ENCODE measurements at regions not wholly inside any gene's neighbourhood (a gene's known extent, or its start where the extent isn't known, plus 50 kb on each side); places are given as distances from the start of the nearest gene placed in this dataset.
"Not testable (repeated sequence)": the region's sequence is repeated elsewhere in the genome, so short reads cannot be mapped to it uniquely, and the experiment has no call there.

DNA sequence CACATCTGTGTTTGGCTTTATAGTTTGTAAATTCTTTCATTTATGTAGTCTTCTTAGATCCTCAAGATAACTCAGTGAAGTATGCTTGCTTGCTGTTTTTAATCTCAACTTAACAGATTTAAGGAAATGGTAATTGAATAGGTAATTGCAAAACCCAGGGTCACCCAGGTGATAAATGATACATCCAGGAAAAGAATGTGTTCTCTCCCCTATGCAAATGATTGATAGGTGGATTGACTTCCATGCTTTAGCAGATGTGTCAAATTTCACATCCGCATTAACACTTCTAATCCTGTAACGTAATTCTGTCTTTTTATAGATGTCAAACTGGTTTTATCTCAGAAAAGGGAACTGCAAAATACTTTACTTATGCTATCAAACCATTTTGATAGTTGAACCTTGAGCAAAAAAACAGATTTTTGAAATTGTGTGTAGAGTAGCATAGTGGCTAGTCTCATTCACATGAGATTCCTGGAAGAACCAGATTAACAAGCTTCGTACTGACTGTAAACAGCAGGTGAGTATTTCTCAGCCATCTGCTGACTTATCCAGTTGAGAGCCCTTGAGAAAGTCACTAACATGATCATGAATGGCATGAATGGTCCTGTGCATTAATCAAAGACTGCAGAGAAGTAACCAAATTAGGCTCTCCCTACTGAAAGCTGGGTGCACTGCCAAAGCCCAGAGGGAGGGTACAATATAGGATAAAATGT, 86.7 kb upstream of the PAM start:
- Histone ChIP-seq H3K4me3 (ENCODE audit: low read length) (no peak overlapping the region), H3K4me1 (ENCODE audit: control insufficient read depth, insufficient read depth, low read length) (peaks cover 17% of the 10 kb centered on the region), H3K9me3 (ENCODE audit: control insufficient read depth, low read length) (no peaks in the 10 kb centered on the region), H3K36me3 (ENCODE audit: control insufficient read depth, insufficient read depth, low read length, severe bottlenecking) (no peaks in the 10 kb centered on the region), H3K27me3 (replicated peaks; ENCODE audit: control insufficient read depth, insufficient read depth, low read length) (no peaks in the 10 kb centered on the region), H3K9ac (ENCODE audit: low read length) (no peak overlapping the region)
- no peak for DNase-seq (ENCODE audit: low read depth)

DNA sequence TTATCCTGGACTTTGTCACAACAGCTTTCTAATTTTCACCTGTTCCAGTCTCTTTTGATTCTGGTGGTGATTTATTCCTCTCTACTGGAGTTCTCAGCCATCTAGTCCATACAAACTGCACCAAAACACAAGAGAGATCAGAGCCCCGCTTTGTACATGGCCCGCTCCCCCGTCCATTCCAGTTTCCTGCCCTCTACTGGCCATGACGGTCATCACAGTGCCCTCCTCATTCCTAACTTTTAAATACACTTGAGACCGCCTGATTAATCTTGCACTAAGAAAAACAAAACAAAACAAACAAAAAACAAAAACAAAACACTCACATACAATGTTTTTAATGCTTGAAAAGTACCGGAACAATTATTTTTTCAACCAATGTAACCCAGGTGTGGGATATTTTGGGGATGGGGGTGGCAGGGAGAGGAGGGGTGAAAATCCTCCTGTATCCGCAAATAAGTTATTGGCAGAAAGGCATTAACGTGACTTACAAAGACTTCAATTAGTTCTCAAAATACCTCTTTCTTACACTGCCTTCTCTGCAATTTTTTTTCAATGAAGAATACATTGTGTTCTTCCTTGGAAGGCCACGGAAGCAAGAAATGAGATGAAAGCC, 84.8 kb upstream of the PAM start:
- peak; percentile 41 for DNase-seq (ENCODE audit: low read depth)
- Histone ChIP-seq H3K27me3 (replicated peaks; ENCODE audit: control insufficient read depth, insufficient read depth, low read length) (no peaks in the 10 kb centered on the region), H3K9me3 (ENCODE audit: control insufficient read depth, low read length) (no peaks in the 10 kb centered on the region), H3K4me3 (ENCODE audit: low read length) (no peak overlapping the region), H3K36me3 (ENCODE audit: control insufficient read depth, insufficient read depth, low read length, severe bottlenecking) (no peaks in the 10 kb centered on the region), H3K9ac (ENCODE audit: low read length) (no peak overlapping the region), H3K4me1 (ENCODE audit: control insufficient read depth, insufficient read depth, low read length) (peaks cover under 1% of the 10 kb centered on the region)

GRCh38 chr5:102671033-102671734, 83.9 kb upstream of the PAM start:
- not testable (repeated sequence) for H3K4me3 ChIP-seq (ENCODE audit: low read length)

DNA sequence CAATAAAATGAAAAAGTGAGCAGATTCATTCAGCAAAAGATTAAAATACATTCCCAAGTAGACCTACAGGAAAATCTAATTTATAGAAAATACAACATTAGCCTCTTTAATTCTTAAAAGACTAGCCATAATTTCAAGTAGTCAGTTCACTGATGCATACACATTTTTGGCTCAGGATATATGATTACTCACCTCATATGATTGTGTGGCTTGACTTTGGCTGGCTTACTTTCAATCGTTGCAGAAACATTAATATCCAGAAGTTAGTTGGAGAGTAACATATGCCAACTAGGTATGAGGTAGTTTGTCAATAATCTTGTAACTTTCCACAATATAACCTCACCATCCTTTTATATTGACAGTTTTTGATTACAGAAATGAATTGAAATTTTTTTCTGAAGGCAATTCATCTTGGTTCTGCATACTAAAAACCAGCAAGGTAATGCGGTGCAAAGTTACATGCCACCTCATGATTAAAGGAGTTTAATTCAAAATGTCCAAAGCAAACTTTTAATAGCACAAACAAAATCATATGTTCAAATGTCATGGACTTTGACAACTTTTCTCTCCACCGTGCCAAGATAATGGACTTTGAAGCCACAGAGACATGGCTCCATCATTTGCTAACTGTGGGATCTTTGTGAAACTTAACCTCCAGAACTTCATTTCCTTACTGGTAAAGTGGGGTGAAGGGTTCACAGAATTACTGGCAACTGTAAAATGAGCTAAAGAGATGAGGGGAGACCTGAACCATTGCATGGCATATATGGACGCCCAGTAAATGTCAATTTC, 76.6 kb upstream of the PAM start:
- Histone ChIP-seq H3K4me1 (ENCODE audit: control insufficient read depth, insufficient read depth, low read length) (peaks cover 12% of the 10 kb centered on the region), H3K36me3 (ENCODE audit: control insufficient read depth, insufficient read depth, low read length, severe bottlenecking) (no peaks in the 10 kb centered on the region), H3K9me3 (ENCODE audit: control insufficient read depth, low read length) (no peaks in the 10 kb centered on the region), H3K4me3 (ENCODE audit: low read length) (no peak overlapping the region), H3K9ac (ENCODE audit: low read length) (no peak overlapping the region), H3K27me3 (replicated peaks; ENCODE audit: control insufficient read depth, insufficient read depth, low read length) (no peaks in the 10 kb centered on the region)
- peak; percentile 74 for DNase-seq (ENCODE audit: low read depth)

More at GRCh38 chr5:102671033-102671734, 83.9 kb upstream of the PAM start:
- not testable (repeated sequence) for H3K4me1 ChIP-seq (ENCODE audit: control insufficient read depth, insufficient read depth, low read length); H3K9me3 ChIP-seq (ENCODE audit: control insufficient read depth, low read length); H3K27me3 ChIP-seq (replicated peaks; ENCODE audit: control insufficient read depth, insufficient read depth, low read length); H3K36me3 ChIP-seq (ENCODE audit: control insufficient read depth, insufficient read depth, low read length, severe bottlenecking); H3K9ac ChIP-seq (ENCODE audit: low read length); DNase-seq (ENCODE audit: low read depth)

- no peaks in the 10 kb centered on the region for H3K36me3 ChIP-seq (ENCODE audit: control insufficient read depth, insufficient read depth, low read length, severe bottlenecking)
- peak; percentile 91 for DNase-seq (ENCODE audit: low read depth)
- no peaks in the 10 kb centered on the region for H3K9me3 ChIP-seq (ENCODE audit: control insufficient read depth, low read length)
- no peak overlapping the region for H3K9ac ChIP-seq (ENCODE audit: low read length)
- peaks cover 12% of the 10 kb centered on the region for H3K4me1 ChIP-seq (ENCODE audit: control insufficient read depth, insufficient read depth, low read length)
- H3K27me3 ChIP-seq (replicated peaks; ENCODE audit: control insufficient read depth, insufficient read depth, low read length) = no peaks in the 10 kb centered on the region
- H3K4me3 ChIP-seq (ENCODE audit: low read length) = no peak overlapping the region
Observed at GRCh38 chr5:102681403-102681983, 73.6 kb upstream of the PAM start.

DNA sequence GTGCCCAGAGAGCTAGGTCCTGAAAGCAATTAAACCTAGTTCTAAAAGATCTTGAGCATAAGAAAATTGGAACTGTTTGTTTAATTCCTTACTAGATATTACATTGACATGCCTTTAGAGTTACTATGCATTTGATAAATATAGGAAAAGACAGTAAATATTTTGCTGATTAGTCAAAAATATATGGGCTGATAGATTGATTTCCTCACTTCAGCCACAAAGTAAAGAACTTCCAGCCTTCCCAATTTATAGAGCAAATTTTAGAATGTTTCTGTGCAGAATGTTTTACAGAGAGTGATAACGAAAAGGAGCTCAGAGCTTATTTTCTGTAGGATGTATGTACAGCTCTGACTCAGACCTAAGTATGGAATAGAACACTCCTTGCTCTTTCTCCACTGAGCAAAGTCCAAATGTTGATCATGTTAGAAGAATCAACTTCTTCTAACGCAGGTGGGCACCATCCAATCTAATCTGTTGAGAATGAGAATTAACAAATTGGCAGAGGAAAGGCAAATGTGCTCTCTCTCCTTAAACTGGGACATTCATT, 72.9 kb upstream of the PAM start:
- Histone ChIP-seq H3K4me3 (ENCODE audit: low read length) (no peak overlapping the region), H3K36me3 (ENCODE audit: control insufficient read depth, insufficient read depth, low read length, severe bottlenecking) (no peaks in the 10 kb centered on the region), H3K4me1 (ENCODE audit: control insufficient read depth, insufficient read depth, low read length) (peaks cover 12% of the 10 kb centered on the region), H3K27me3 (replicated peaks; ENCODE audit: control insufficient read depth, insufficient read depth, low read length) (no peaks in the 10 kb centered on the region), H3K9me3 (ENCODE audit: control insufficient read depth, low read length) (no peaks in the 10 kb centered on the region), H3K9ac (ENCODE audit: low read length) (no peak overlapping the region)
- no peak for DNase-seq (ENCODE audit: low read depth)

- H3K9me3 ChIP-seq (ENCODE audit: control insufficient read depth, low read length); H3K9ac ChIP-seq (ENCODE audit: low read length); H3K4me3 ChIP-seq (ENCODE audit: low read length); H3K36me3 ChIP-seq (ENCODE audit: control insufficient read depth, insufficient read depth, low read length, severe bottlenecking); DNase-seq (ENCODE audit: low read depth); H3K27me3 ChIP-seq (replicated peaks; ENCODE audit: control insufficient read depth, insufficient read depth, low read length): not testable (repeated sequence)
- H3K4me1 ChIP-seq (ENCODE audit: control insufficient read depth, insufficient read depth, low read length) = peaks cover 15% of the 10 kb centered on the region
Observed at GRCh38 chr5:102688076-102688475, 67.0 kb upstream of the PAM start.

DNA sequence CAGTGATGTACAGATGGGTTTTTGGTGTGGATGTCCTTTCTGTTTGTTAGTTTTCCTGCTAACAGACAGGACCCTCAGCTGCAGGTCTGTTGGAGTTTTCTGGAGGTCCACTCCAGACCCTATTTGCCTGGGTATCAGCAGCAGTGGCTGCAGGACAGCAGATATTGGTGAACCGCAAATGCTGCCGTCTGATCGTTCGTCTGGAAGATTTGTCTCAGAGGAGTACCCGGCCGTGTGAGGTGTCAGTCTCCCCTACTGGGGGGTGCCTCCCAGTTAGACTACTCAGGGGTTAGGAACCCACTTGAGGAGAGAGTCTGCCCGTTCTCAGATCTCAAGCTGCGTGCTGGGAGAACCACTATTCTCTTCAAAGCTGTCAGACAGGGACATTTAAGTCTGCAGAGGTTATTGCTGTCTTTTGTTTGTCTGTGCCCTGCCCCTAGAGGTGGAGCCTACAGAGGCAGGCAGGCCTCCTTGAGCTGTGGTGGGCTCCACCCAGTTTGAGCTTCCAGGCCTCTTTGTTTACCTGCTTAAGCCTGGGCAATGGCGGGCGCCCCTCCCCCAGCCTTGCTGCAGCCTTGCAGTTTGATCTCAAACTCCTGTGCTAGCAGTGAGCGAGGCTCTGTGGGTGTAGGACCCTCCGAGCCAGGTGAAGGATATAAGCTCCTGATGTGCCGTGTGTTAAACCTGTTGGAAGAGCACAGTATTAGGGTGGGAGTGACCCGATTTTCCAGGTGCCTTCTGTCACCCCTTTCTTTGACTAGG, 66.3 kb upstream of the PAM start:
- not testable (repeated sequence) for H3K36me3 ChIP-seq (ENCODE audit: control insufficient read depth, insufficient read depth, low read length, severe bottlenecking); H3K27me3 ChIP-seq (replicated peaks; ENCODE audit: control insufficient read depth, insufficient read depth, low read length); H3K4me3 ChIP-seq (ENCODE audit: low read length); H3K9ac ChIP-seq (ENCODE audit: low read length); DNase-seq (ENCODE audit: low read depth); H3K9me3 ChIP-seq (ENCODE audit: control insufficient read depth, low read length)
- peaks cover 15% of the 10 kb centered on the region for H3K4me1 ChIP-seq (ENCODE audit: control insufficient read depth, insufficient read depth, low read length)

GRCh38 chr5:102690910-102691309, 64.2 kb upstream of the PAM start:
- no peaks in the 10 kb centered on the region for H3K27me3 ChIP-seq (replicated peaks; ENCODE audit: control insufficient read depth, insufficient read depth, low read length)
- no peak overlapping the region for H3K4me3 ChIP-seq (ENCODE audit: low read length)
- peaks cover 15% of the 10 kb centered on the region for H3K4me1 ChIP-seq (ENCODE audit: control insufficient read depth, insufficient read depth, low read length)
- no peak for DNase-seq (ENCODE audit: low read depth)
- H3K36me3 ChIP-seq (ENCODE audit: control insufficient read depth, insufficient read depth, low read length, severe bottlenecking) = no peaks in the 10 kb centered on the region
- no peaks in the 10 kb centered on the region for H3K9me3 ChIP-seq (ENCODE audit: control insufficient read depth, low read length)
- no peak overlapping the region for H3K9ac ChIP-seq (ENCODE audit: low read length)

DNA sequence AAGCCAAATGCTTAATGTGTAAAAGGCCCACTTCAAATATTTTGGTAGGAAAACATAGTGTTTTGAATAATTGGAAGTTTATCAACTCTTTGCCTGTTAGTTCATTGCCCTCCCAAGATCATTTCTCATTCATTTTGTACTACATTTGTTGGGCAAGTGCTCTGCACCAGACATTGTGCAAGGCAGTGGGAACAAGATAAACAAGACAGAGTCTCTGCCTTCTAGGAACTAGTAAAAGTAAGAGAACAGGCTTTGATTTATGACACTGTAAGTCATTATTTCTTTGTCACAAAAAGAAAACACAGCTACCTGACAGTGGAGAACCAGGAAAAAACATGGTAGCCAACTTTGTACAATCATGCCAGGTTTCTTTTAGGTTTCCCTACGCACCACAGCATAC, 63.7 kb upstream of the PAM start:
- Histone ChIP-seq H3K27me3 (replicated peaks; ENCODE audit: control insufficient read depth, insufficient read depth, low read length) (no peaks in the 10 kb centered on the region), H3K9me3 (ENCODE audit: control insufficient read depth, low read length) (no peaks in the 10 kb centered on the region), H3K9ac (ENCODE audit: low read length) (no peak overlapping the region), H3K36me3 (ENCODE audit: control insufficient read depth, insufficient read depth, low read length, severe bottlenecking) (no peaks in the 10 kb centered on the region), H3K4me3 (ENCODE audit: low read length) (no peak overlapping the region), H3K4me1 (ENCODE audit: control insufficient read depth, insufficient read depth, low read length) (peaks cover 15% of the 10 kb centered on the region)
- peak; percentile 54 for DNase-seq (ENCODE audit: low read depth)

All from adipocyte (in vitro differentiated cells).